Mucosa of descending colon (tissue), 3 donors: ENCODE measurements at regions not wholly inside any gene's neighbourhood (a gene's known extent, or its start where the extent isn't known, plus 50 kb on each side); places are given as distances from the start of the nearest gene placed in this dataset.

Experiments used
- ATAC-seq: fragments of 200-7000 bp; cut with Tn5 transposase; one replicate; pipeline ENCODE4 v1.9.1; 2020; ENCODE audit warnings: mild to moderate bottlenecking, moderate library complexity
- DNase-seq, 3 donors: peaks; one replicate each; pipeline ENCODE4 v3.0.0-alpha.2; 2020
- H3K36me3 ChIP-seq: fragments of 200-600 bp; one replicate; pipeline ENCODE4 v1.8.0; 2021; ENCODE audit warnings: low read depth, mild to moderate bottlenecking
- H3K4me1 ChIP-seq: fragments of 200-600 bp; one replicate; pipeline ENCODE4 v1.8.0; 2021; ENCODE audit warnings: low read depth, mild to moderate bottlenecking
- H3K4me3 ChIP-seq: fragments of 200-600 bp; one replicate; pipeline ENCODE4 v1.8.0; 2021; ENCODE audit warnings: mild to moderate bottlenecking
- H3K9me3 ChIP-seq: fragments of 200-600 bp; one replicate; pipeline ENCODE4 v1.8.0; 2021; ENCODE audit warnings: mild to moderate bottlenecking
- CTCF ChIP-seq: fragments of 200-600 bp; IDR thresholded peaks from one replicate; pipeline ENCODE4 v1.8.0; 2022; ENCODE audit warnings: antibody characterized with exemption, mild to moderate bottlenecking
- intact Hi-C, 2 donors: fragments of 100-400 bp; cut with DNase I in 1 of 2; cut with micrococcal nuclease in 1 of 2; formaldehyde crosslinking; loops; one replicate each; pipeline versions ENCODE4 v1.11.0 to v1.11.1; 2022; cut with DNase I, micrococcal nuclease
- donor health status: DM: no; HTN: no; CAD: no; lungs with moderate emphysema.
- donor health status: DM: no; HTN: no; CAD: no.
- donor health status: DM: no; HTN: yes; CAD: no.

- no peaks in the 10 kb centered on the region for H3K36me3 ChIP-seq
- TF ChIP-seq CTCF: no peak
- DNase-seq: no peak
- intact Hi-C loops: no loop called here
- peaks cover 22% of the 10 kb centered on the region for H3K9me3 ChIP-seq
- no peak overlapping the region for H3K4me3 ChIP-seq
- ATAC-seq: no peak
- H3K4me1 ChIP-seq: no peaks in the 10 kb centered on the region
Observed at GRCh38 chr2:187158452-187158851, 289.6 kb downstream of the CALCRL start.

GRCh38 chr2:187157046-187157445 is 291.0 kb downstream of the CALCRL start:
- no peak for TF ChIP-seq CTCF
- Histone ChIP-seq H3K36me3 (no peaks in the 10 kb centered on the region), H3K4me3 (no peak overlapping the region), H3K4me1 (no peaks in the 10 kb centered on the region), H3K9me3 (peaks cover 22% of the 10 kb centered on the region)
- ATAC-seq: no peak
- intact Hi-C loops: no loop called here
- no peak for DNase-seq

GRCh38 chr2:187155476-187155875 is 292.6 kb downstream of the CALCRL start:
- TF ChIP-seq CTCF: no peak
- Histone ChIP-seq H3K4me1 (no peaks in the 10 kb centered on the region), H3K4me3 (no peak overlapping the region), H3K36me3 (no peaks in the 10 kb centered on the region), H3K9me3 (peaks cover 22% of the 10 kb centered on the region)
- no peak for ATAC-seq
- DNase-seq: no peak
- intact Hi-C loops: no loop called here

- no peak for TF ChIP-seq CTCF
- Histone ChIP-seq H3K4me3 (no peak overlapping the region), H3K9me3 (peaks cover 13% of the 10 kb centered on the region), H3K4me1 (no peaks in the 10 kb centered on the region), H3K36me3 (no peaks in the 10 kb centered on the region)
- intact Hi-C loops: no loop called here
- no peak for ATAC-seq
- no peak for DNase-seq
Observed at GRCh38 chr2:187150670-187151069, 297.4 kb downstream of the CALCRL start.

GRCh38 chr2:187148059-187148714 is 299.2 kb upstream of the ZSWIM2 start:
- DNase-seq (no peak), ATAC-seq (no peak)
- TF ChIP-seq CTCF: no peak
- Histone ChIP-seq H3K36me3 (no peaks in the 10 kb centered on the region), H3K9me3 (no peaks in the 10 kb centered on the region), H3K4me1 (no peaks in the 10 kb centered on the region), H3K4me3 (no peak overlapping the region)
- intact Hi-C loops: no loop called here

- ATAC-seq: no peak
Observed at GRCh38 chr2:187143537-187143936, 294.6 kb upstream of the ZSWIM2 start.

More at GRCh38 chr2:187143537-187143936, 294.6 kb upstream of the ZSWIM2 start:
- no peaks in the 10 kb centered on the region for H3K4me1 ChIP-seq
- DNase-seq: no peak
- no peaks in the 10 kb centered on the region for H3K36me3 ChIP-seq
- TF ChIP-seq CTCF: no peak
- H3K4me3 ChIP-seq: no peak overlapping the region
- H3K9me3 ChIP-seq: no peaks in the 10 kb centered on the region
- intact Hi-C loops: no loop called here
